GM13976 (cell line): ENCODE measurements at regions not wholly inside any gene's neighbourhood (a gene's known extent, or its start where the extent isn't known, plus 50 kb on each side); places are given as distances from the start of the nearest gene placed in this dataset.
"Not testable (repeated sequence)": the region's sequence is repeated elsewhere in the genome, so short reads cannot be mapped to it uniquely, and the experiment has no call there.

ENCODE experiments used
- DNase-seq: peaks from one replicate; pipeline ENCODE4 v3.0.0; 2012; ENCODE audit warnings: low spot score
- CTCF ChIP-seq: IDR thresholded peaks from 2 replicates; pipeline ENCODE4 v1.5.1; 2012; ENCODE audit warnings: borderline replicate concordance, mild to moderate bottlenecking; ENCODE audit not compliant: insufficient read depth; ENCODE audit errors: extremely low read depth, missing control alignments, control extremely low read depth
- in situ Hi-C: fragments of 300-500 bp; cut with MboI; formaldehyde crosslinking; loops from one replicate; pipeline ENCODE4 v1.12.0; 2022; ENCODE audit warnings: low sequenced_read_pairs, mixed read lengths, inconsistent platforms; ENCODE audit not compliant: unreplicated experiment

- in situ Hi-C loops, result no loop called here
- no peak for DNase-seq
- no peak for TF ChIP-seq CTCF
Observed at GRCh38 chr7:85796956-85797355, 610.1 kb upstream of the SEMA3D start.

- DNase-seq, in situ Hi-C loops: not testable (repeated sequence)
Observed at GRCh38 chr7:85791098-85791497, 604.2 kb upstream of the SEMA3D start.

- no peak for DNase-seq
- no peak for TF ChIP-seq CTCF
- in situ Hi-C loops, result no loop called here
Observed at GRCh38 chr7:85781606-85782005, 594.8 kb upstream of the SEMA3D start.

GRCh38 chr7:85776691-85777345, 590.0 kb upstream of the SEMA3D start:
- no peak for TF ChIP-seq CTCF
- in situ Hi-C loops, result no loop called here
- no peak for DNase-seq

- in situ Hi-C loops, result no loop called here
Observed at GRCh38 chr7:85775431-85775830, 588.6 kb upstream of the SEMA3D start.

GRCh38 chr7:85774986-85775385, 588.1 kb upstream of the SEMA3D start:
- TF ChIP-seq CTCF, result no peak
- in situ Hi-C loops, result no loop called here
- no peak for DNase-seq

More at GRCh38 chr7:85775431-85775830, 588.6 kb upstream of the SEMA3D start:
- TF ChIP-seq CTCF, result no peak
- DNase-seq, result no peak

GRCh38 chr7:85773116-85773728, 586.4 kb upstream of the SEMA3D start:
- in situ Hi-C loops, result no loop called here
- TF ChIP-seq CTCF, result no peak
- DNase-seq, result no peak
